ENCODE measurements at regions not wholly inside any gene's neighbourhood (a gene's known extent, or its start where the extent isn't known, plus 50 kb on each side); places are given as distances from the start of the nearest gene placed in this dataset.

GRCh38 chr2:240322231-240322955 lies 113.1 kb upstream of the GPC1 start:
- H3K27ac ChIP-seq (ENCODE audit: low read length), result no peak overlapping the region
- H3K4me3 ChIP-seq (ENCODE audit: low read length), result no peak overlapping the region
- no peak for DNase-seq (ENCODE audit: low read depth, low spot score)
- H3K36me3 ChIP-seq (ENCODE audit: control insufficient read depth, insufficient read depth, low read length), result no peaks in the 10 kb centered on the region
- no peaks in the 10 kb centered on the region for H3K9me3 ChIP-seq (ENCODE audit: control insufficient read depth, insufficient read depth, low read length)
- no peaks in the 10 kb centered on the region for H3K27me3 ChIP-seq (ENCODE audit: control insufficient read depth, insufficient read depth, low read length)
- peaks cover 5% of the 10 kb centered on the region; the same call in 1 of the 2 replicates for H3K4me1 ChIP-seq (ENCODE audit: control insufficient read depth, insufficient read depth, low read length)
- WGBS (ENCODE audit: insufficient coverage, insufficient read length), result no CpG with 5 or more reads among the region's 29 CpGs

- H3K9me3 ChIP-seq (ENCODE audit: control insufficient read depth, insufficient read depth, low read length), result no peaks in the 10 kb centered on the region
- H3K36me3 ChIP-seq (ENCODE audit: control insufficient read depth, insufficient read depth, low read length), result no peaks in the 10 kb centered on the region
- DNase-seq (ENCODE audit: low read depth, low spot score), result no peak
- no peak overlapping the region for H3K27ac ChIP-seq (ENCODE audit: low read length)
- no peaks in the 10 kb centered on the region for H3K27me3 ChIP-seq (ENCODE audit: control insufficient read depth, insufficient read depth, low read length)
- peaks cover 5% of the 10 kb centered on the region; the same call in 1 of the 2 replicates for H3K4me1 ChIP-seq (ENCODE audit: control insufficient read depth, insufficient read depth, low read length)
- H3K4me3 ChIP-seq (ENCODE audit: low read length), result no peak overlapping the region
- no CpG with 5 or more reads among the region's 25 CpGs for WGBS (ENCODE audit: insufficient coverage, insufficient read length)
Observed at GRCh38 chr2:240322991-240323390, 112.5 kb upstream of the GPC1 start.

- Histone ChIP-seq H3K4me1 (ENCODE audit: control insufficient read depth, insufficient read depth, low read length) (peaks cover 5% of the 10 kb centered on the region; the same call in 1 of the 2 replicates), H3K36me3 (ENCODE audit: control insufficient read depth, insufficient read depth, low read length) (no peaks in the 10 kb centered on the region), H3K27me3 (ENCODE audit: control insufficient read depth, insufficient read depth, low read length) (no peaks in the 10 kb centered on the region), H3K9me3 (ENCODE audit: control insufficient read depth, insufficient read depth, low read length) (no peaks in the 10 kb centered on the region), H3K27ac (ENCODE audit: low read length) (no peak overlapping the region), H3K4me3 (ENCODE audit: low read length) (no peak overlapping the region)
- WGBS (ENCODE audit: insufficient coverage, insufficient read length), result no CpG with 5 or more reads among the region's 28 CpGs
- DNase-seq (ENCODE audit: low read depth, low spot score), result no peak
Observed at GRCh38 chr2:240323601-240324291, 111.7 kb upstream of the GPC1 start.

- Histone ChIP-seq H3K4me1 (ENCODE audit: control insufficient read depth, insufficient read depth, low read length) (peaks cover 5% of the 10 kb centered on the region; the same call in 1 of the 2 replicates), H3K9me3 (ENCODE audit: control insufficient read depth, insufficient read depth, low read length) (no peaks in the 10 kb centered on the region), H3K4me3 (ENCODE audit: low read length) (no peak overlapping the region), H3K36me3 (ENCODE audit: control insufficient read depth, insufficient read depth, low read length) (no peaks in the 10 kb centered on the region), H3K27me3 (ENCODE audit: control insufficient read depth, insufficient read depth, low read length) (no peaks in the 10 kb centered on the region), H3K27ac (ENCODE audit: low read length) (no peak overlapping the region)
- no peak for DNase-seq (ENCODE audit: low read depth, low spot score)
- no CpG with 5 or more reads among the region's 25 CpGs for whole genome bisulfite sequencing (ENCODE audit: insufficient coverage, insufficient read length)
Observed at GRCh38 chr2:240324312-240325015, 111.0 kb upstream of the GPC1 start.

- no peaks in the 10 kb centered on the region for H3K27me3 ChIP-seq (ENCODE audit: control insufficient read depth, insufficient read depth, low read length)
- H3K9me3 ChIP-seq (ENCODE audit: control insufficient read depth, insufficient read depth, low read length), result no peaks in the 10 kb centered on the region
- H3K4me3 ChIP-seq (ENCODE audit: low read length), result no peak overlapping the region
- DNase-seq (ENCODE audit: low read depth, low spot score), result no peak
- no peak overlapping the region for H3K27ac ChIP-seq (ENCODE audit: low read length)
- no peaks in the 10 kb centered on the region for H3K4me1 ChIP-seq (ENCODE audit: control insufficient read depth, insufficient read depth, low read length)
- no CpG with 5 or more reads among the region's 25 CpGs for whole genome bisulfite sequencing (ENCODE audit: insufficient coverage, insufficient read length)
- no peaks in the 10 kb centered on the region for H3K36me3 ChIP-seq (ENCODE audit: control insufficient read depth, insufficient read depth, low read length)
Observed at GRCh38 chr2:240325016-240326007, 110.2 kb upstream of the GPC1 start.

GRCh38 chr2:240326246-240326645 lies 109.2 kb upstream of the GPC1 start:
- Histone ChIP-seq H3K27me3 (ENCODE audit: control insufficient read depth, insufficient read depth, low read length) (no peaks in the 10 kb centered on the region), H3K9me3 (ENCODE audit: control insufficient read depth, insufficient read depth, low read length) (no peaks in the 10 kb centered on the region), H3K27ac (ENCODE audit: low read length) (no peak overlapping the region), H3K36me3 (ENCODE audit: control insufficient read depth, insufficient read depth, low read length) (no peaks in the 10 kb centered on the region), H3K4me3 (ENCODE audit: low read length) (no peak overlapping the region), H3K4me1 (ENCODE audit: control insufficient read depth, insufficient read depth, low read length) (no peaks in the 10 kb centered on the region)
- WGBS (ENCODE audit: insufficient coverage, insufficient read length), result no CpG with 5 or more reads among the region's 4 CpGs
- DNase-seq (ENCODE audit: low read depth, low spot score), result no peak

GRCh38 chr2:240326886-240327285 lies 108.6 kb upstream of the GPC1 start:
- no peaks in the 10 kb centered on the region for H3K4me1 ChIP-seq (ENCODE audit: control insufficient read depth, insufficient read depth, low read length)
- 100% methylated on average over 4 of the region's 9 CpGs for WGBS (ENCODE audit: insufficient coverage, insufficient read length)
- H3K4me3 ChIP-seq (ENCODE audit: low read length), result no peak overlapping the region
- DNase-seq (ENCODE audit: low read depth, low spot score), result no peak
- H3K9me3 ChIP-seq (ENCODE audit: control insufficient read depth, insufficient read depth, low read length), result no peaks in the 10 kb centered on the region
- H3K27ac ChIP-seq (ENCODE audit: low read length), result no peak overlapping the region
- H3K36me3 ChIP-seq (ENCODE audit: control insufficient read depth, insufficient read depth, low read length), result no peaks in the 10 kb centered on the region
- H3K27me3 ChIP-seq (ENCODE audit: control insufficient read depth, insufficient read depth, low read length), result no peaks in the 10 kb centered on the region

- WGBS (ENCODE audit: insufficient coverage, insufficient read length), result no CpG with 5 or more reads among the region's 10 CpGs
- no peak overlapping the region for H3K27ac ChIP-seq (ENCODE audit: low read length)
- no peaks in the 10 kb centered on the region for H3K27me3 ChIP-seq (ENCODE audit: control insufficient read depth, insufficient read depth, low read length)
- H3K4me1 ChIP-seq (ENCODE audit: control insufficient read depth, insufficient read depth, low read length), result no peaks in the 10 kb centered on the region
- H3K9me3 ChIP-seq (ENCODE audit: control insufficient read depth, insufficient read depth, low read length), result no peaks in the 10 kb centered on the region
- no peaks in the 10 kb centered on the region for H3K36me3 ChIP-seq (ENCODE audit: control insufficient read depth, insufficient read depth, low read length)
- no peak overlapping the region for H3K4me3 ChIP-seq (ENCODE audit: low read length)
- no peak for DNase-seq (ENCODE audit: low read depth, low spot score)
Observed at GRCh38 chr2:240327566-240327965, 107.9 kb upstream of the GPC1 start.

GRCh38 chr2:240328526-240328925 lies 106.9 kb upstream of the GPC1 start:
- Histone ChIP-seq H3K4me3 (ENCODE audit: low read length) (no peak overlapping the region), H3K9me3 (ENCODE audit: control insufficient read depth, insufficient read depth, low read length) (no peaks in the 10 kb centered on the region), H3K36me3 (ENCODE audit: control insufficient read depth, insufficient read depth, low read length) (no peaks in the 10 kb centered on the region), H3K27ac (ENCODE audit: low read length) (no peak overlapping the region), H3K27me3 (ENCODE audit: control insufficient read depth, insufficient read depth, low read length) (no peaks in the 10 kb centered on the region), H3K4me1 (ENCODE audit: control insufficient read depth, insufficient read depth, low read length) (no peaks in the 10 kb centered on the region)
- DNase-seq (ENCODE audit: low read depth, low spot score), result no peak
- no CpG with 5 or more reads among the region's 10 CpGs for WGBS (ENCODE audit: insufficient coverage, insufficient read length)

Measured in iPS DF 6.9 (cell line).